Lower leg skin (tissue), 3 donors: ENCODE measurements at regions not wholly inside any gene's neighbourhood (a gene's known extent, or its start where the extent isn't known, plus 50 kb on each side); places are given as distances from the start of the nearest gene placed in this dataset.
"Not testable (repeated sequence)": the region's sequence is repeated elsewhere in the genome, so short reads cannot be mapped to it uniquely, and the experiment has no call there.

ENCODE experiments used
- DNase-seq, 2 donors: peaks; one replicate each; pipeline ENCODE4 v3.0.0-alpha.2; 2019; ENCODE audit warnings: low spot score in 2 of 2
- H3K4me3 ChIP-seq: fragments of 200-600 bp; sonication (generic); 2 replicates; pipeline ENCODE4 v1.5.1; 2017; ENCODE audit warnings: mild to moderate bottlenecking, low read depth; ENCODE audit not compliant: poor library complexity, severe bottlenecking
- WGBS, 2 donors: methylation state at CpG; one replicate each; pipeline ENCODE4 v1.1.5; 2018; 5-methylcytosine and 5-hydroxymethylcytosine counted together
- intact Hi-C: fragments of 100-400 bp; cut with DNase I; formaldehyde crosslinking; loops from one replicate; pipeline ENCODE4 v1.15.0; 2023; ENCODE audit warnings: low total_unique reads

GRCh38 chr2:85487863-85488262 lies 51.1 kb upstream of the MAT2A start:
- WGBS, 2 donors: 95% methylated on average over 10 to 20 of the region's 27 CpGs
- H3K4me3 ChIP-seq, intact Hi-C loops: not testable (repeated sequence)
- DNase-seq: peak in 1 of 2 donors; percentile 53
